HG02973 (cell line): ENCODE measurements at regions not wholly inside any gene's neighbourhood (a gene's known extent, or its start where the extent isn't known, plus 50 kb on each side); places are given as distances from the start of the nearest gene placed in this dataset.

Source experiments
- ATAC-seq: cut with Tn5 transposase; IDR thresholded peaks from one replicate; pipeline ENCODE4 v1.9.1; 2021; ENCODE audit warnings: moderate library complexity; ENCODE audit not compliant: unreplicated experiment

DNA sequence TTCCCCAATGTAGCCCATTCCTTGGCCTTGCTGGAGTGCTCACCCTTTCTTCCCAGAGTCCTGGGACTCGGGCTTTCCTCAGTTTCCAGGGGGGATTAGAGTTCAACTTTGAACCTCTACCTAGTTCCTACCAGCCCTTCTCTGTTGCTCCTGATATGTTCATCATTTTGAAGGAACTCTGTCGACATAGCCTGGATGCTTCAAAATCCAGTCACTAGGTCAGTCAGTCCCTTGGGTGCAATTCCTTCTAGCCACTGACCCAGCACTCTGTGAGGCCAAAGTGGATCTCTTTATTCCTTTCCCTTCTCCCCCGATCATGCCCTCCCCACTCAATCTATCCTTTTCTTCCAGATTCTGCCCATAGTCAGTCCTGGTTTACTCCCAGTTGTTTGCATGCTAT is 72.3 kb upstream of the TMCC3 start:
- no peak for ATAC-seq

DNA sequence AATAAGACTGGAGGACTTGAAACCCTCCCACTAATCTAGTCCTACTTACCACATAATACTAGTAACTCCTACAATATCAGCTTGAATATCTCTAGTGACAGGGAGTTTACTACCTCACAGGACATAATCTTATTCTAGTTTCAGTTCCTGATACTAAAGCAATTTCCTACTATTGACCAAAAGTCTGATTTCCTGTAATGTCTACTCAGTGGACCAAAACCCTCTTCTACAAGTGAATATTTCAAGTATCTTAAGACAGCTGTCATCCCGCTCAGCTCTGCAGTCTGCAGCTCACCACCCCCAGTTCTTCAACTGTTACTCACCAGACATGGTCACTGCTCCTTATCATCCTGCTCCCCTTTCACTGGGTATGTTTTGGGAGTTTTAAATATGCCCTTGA is 70.8 kb upstream of the TMCC3 start:
- peak; percentile 91 for ATAC-seq

DNA sequence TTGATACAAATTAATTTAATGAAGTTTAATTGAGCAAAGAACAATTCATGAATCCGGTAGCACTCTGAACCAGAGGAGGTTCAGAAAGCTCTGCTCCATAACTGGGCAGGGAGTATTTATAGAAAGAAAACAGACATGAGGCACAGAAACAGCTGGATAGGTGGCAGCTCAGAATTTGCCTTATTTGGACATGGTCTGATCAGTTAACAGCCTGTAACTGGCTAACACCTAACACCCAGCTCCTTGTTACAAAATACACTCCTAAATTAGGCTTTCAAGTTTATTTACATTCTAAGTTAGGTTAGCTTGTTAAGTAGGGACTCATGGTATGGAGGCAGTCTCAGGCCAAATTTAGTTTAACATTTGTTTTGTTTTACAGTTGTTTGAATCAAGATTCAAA is 67.8 kb upstream of the TMCC3 start:
- no peak for ATAC-seq

DNA sequence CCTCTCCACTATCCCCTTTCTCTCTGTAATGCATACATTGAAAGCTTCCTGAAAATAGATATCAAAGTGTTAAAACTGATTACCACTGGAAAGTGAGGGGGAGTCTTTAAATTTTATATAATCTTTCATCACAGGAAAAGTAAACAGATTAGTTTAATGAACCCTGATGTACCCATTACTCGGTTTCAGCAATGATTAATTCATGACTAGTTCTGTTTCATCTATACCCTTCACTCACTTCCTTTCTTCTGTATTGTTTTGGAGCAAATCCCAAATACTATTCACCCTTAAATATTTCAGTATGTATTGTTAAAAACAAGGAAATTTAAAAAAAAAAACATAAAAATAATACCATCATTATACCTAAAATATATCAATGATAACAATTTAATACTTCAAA is 67.3 kb upstream of the TMCC3 start:
- ATAC-seq = no peak

DNA sequence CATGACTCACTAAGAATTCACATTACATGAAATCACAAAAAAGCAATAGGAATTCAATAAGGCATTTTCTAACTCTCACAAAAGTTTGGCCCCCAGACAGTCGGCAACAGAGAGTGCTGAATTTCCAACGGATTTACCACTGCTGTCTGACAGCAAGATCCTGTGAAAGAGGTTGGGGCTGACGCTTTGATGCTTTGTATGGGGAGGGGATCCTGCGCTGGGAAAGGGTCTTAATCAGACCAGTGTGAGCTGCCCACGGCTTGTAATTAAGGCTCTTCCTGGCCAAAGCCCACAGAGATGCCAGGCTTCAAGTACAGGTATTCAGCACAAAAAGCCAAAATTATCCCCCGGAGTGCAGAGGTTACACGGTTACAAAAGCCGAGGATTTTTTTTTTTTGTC is 66.8 kb upstream of the TMCC3 start:
- ATAC-seq = no peak

DNA sequence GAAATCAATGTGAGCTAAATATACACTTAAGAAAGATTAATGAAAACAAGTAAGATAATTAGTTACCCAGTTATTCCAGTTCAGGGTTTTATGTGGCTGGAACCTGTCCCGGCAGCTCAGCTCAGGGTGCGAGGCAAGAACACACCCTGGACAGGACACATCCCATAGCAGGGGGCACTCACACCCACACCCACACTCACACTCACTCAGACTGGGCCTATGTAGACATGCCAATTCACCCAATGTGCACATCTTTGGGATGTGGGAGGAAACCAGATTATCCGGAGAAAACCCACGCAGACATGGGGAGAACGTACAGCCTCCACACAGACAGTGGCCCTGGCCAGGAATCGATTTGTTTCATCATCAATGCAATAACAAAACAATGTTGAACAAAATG is 66.0 kb upstream of the TMCC3 start:
- ATAC-seq = no peak

DNA sequence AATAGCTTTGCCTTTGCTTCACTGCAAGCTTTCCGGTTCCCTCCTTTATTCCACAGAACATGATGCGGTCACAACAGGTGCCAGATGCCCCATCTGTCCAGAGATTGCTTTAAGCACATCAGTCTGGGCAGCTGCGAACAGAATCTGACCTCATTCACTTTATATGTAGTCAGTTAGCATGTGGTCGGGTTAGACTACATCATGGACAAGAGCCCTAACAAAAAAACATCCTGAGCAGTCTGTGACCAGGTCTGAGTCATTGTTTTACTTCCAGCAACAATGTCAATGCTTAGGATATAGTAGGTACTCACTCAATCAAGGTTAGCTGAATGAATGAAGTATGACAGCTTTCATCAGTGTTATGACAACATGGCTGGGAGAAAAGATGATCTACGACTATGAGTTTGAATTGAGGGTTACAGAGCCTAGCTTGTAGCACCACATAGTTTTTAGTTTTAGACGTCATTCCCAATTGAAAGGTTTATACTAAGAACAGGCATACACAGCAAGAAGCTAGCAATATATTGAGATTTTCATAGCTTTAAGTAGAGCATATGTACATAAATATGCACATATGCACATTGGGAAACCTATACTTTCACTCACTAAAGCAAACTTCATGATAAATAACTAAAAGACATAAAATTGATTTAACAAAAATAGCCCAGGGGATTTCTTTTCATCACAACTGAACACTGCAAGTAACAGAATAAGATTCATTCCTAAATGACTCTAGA is 64.2 kb upstream of the TMCC3 start:
- no peak for ATAC-seq

DNA sequence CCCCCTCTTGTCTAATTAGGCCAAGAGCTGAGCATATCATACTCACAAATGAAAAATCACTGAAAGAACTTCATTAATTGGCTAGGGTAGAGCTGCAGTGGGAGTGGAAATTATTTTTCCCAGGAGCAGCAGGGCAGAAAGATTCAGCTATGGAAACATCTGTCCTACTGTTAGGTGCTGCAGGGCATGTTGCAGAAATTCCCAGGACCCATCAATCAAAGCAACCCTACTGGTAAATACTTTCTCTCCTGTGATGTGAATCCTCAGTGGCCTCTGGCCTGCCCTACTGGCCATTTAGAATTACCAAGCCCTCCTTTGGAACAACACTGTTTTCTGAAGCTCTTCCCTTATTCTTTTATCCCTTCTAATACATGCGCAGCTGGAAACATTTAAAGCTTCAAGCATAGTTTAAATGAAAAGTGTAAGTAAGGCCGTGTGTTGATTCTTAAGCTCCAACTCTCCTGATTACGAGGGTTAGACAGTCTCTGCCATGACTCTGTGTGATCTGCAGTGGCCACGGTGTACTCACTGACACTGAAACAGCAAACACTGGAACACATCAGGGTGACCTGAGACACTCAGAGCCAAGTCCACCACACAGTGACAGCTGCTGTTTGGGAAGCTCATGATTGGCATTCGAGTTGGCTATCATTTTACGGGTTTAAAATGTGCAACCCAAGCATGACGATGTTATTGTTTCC is 62.6 kb upstream of the TMCC3 start:
- no peak for ATAC-seq

DNA sequence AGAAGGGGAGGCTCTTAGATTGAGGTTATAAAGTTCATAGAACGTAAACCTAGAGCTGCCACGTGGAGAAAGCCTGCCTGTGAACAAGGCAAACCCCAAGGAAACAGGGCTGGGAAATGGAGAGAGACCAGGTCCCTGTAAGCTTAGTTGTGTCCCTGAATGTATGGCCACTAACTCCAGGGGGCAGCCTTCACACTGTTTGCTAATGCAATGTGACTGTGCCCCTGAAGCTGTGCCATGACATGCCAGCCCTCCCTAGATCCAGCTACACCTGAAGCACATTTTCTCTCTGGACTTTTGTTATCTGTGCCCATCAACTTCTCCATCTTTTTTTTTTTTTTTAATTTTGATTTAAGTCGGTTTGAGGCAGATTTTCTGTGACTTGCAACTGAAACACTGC is 60.6 kb upstream of the TMCC3 start:
- no peak for ATAC-seq

DNA sequence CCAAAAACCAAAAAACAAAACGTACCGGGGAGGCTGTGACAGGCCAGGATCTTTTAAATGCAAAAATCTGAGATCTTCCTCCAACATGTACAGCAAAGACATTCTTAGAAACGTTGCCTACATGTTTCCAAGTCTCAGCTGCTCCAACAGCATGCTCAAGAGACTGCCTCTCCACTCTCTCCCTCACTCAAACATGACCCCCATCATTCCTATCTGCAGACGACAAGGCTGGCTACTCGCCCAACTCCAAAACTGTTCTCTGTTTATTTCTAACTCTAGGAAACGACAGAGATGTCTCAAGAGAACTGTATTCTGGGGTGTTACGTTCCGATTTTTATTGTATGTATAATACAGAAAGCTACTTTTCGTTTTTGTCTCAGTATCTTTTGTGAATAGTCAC is 57.5 kb upstream of the TMCC3 start:
- ATAC-seq = no peak

DNA sequence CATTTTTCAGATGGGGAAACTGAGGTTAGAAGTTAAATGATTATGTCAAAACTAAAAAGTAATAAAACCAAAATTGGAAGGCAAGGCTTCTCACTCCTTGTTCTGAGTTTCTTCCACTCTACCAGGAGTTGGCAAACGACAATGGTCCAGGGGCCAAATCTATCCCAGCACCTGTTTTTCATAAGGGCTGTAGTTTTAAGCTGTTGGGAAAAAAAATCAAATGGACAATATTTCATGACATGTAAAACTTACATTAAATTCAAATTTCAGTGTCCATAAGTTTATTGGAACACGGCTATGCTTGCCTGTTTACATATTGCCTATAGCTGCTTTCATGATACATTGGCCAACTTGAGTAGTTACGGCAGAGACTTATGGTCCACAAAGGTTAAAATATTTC is 56.7 kb upstream of the TMCC3 start:
- ATAC-seq = no peak

DNA sequence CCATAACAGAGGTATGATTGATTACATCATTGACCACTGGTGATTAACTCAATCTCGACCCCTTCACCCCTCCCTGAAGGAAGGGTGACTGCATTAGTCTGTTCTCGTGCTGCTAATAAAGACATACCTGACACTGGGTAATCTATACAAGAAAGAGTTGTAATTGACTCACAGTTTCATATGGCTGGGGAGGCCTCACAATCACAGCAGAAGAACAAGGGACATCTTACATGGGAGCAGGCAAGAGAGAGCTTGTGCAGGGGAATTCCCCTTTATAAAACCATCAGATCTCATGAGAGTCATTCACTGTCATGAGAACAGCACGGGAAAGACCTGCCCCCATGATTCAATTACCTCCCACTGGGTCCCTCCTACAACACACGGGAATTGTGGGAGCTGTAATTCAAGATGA is 55.9 kb upstream of the TMCC3 start:
- peak; percentile 55 for ATAC-seq

DNA sequence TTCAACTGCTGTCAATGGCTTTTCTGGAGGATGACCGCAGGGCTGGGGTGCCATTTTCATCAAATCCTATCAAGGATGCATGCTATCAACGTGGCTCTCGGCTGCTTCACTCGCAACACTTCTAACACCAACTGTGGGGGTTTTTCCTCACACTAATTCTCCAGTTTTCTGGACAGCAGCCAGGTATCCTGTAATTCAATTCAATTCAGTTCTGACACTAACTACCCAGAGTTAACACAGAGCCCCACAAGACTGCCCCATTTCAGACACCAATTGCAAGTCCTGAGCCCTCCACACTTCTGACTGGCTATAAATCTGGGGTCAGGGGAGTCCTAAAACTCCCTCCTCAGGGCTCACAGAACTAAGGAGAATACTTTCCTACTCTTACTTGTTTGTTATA is 55.3 kb upstream of the TMCC3 start:
- no peak for ATAC-seq

DNA sequence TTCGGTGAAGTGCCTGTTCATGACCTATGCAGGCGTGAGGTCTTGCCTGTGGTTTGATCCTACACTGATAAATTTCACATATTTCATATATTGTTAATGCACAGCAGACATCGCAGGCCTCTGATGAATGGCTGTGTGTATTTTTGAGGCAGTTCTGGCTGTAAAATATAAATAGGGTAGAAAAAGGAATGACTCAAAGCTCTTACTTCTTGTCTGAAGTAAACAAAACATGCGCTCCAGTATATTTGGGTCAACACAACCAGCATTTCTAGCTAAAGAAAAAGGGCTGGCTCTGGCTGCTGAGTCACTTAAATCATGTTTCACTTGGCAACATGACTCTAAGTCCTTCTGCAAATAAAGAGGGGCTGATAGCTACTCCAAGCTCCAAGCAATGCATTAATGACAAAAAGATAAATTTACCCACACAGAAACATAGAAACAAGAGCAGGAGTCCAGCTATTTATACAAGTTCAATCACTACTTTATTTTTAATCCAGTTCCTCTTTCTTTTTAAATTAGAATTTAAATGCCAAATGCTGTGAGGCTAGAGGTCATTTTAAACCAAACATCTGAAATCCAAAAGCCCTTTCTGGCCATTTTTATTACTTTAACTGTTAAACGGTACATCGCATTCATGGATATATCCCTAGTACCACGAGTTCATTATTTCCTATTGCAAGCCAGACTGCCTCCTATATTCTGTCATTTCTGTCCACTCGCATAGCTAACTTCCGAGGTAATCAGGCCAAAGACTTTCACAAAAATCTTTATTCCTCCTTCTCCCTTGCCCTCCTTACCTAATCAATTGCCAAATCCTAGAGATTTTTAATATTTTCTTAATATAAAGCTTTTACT is 54.3 kb upstream of the TMCC3 start:
- no peak for ATAC-seq

DNA sequence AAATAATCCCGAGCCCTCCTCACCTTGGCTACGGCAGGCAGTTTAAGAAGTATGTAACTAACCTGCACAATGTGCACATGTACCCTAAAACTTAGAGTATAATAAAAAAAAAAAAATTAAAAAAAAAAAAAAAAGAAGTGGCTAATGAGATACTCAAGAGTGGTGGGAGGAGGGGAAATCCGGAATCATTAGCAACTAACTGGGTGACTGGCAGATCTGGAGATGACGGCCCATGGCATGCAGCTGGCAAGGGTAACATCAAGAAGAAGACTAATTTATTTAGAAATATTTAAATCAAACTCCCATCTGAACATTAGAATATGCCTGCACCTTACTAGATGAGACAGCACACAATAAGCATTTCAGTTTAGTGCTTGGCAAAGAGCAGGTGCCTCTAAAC is 52.3 kb upstream of the TMCC3 start:
- no peak for ATAC-seq

DNA sequence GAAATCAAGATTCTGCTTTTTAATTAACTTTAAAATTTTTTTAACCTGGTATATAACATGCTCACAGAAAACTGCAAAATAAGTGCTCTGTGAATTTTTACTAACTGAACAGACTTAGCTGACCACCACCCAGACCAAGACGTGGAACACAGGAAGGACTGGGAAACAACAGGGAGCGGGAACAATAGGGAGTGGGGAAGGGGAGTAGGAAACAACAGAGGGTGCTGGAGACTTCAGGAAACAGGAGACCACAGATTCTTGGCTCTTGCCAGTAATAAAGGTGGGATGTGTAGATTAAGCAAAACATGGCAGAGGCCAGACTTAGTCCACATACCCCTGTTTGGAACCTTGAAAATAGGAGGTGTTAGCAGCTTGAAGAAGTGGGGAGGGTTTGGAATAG is 51.4 kb upstream of the TMCC3 start:
- ATAC-seq = no peak

DNA sequence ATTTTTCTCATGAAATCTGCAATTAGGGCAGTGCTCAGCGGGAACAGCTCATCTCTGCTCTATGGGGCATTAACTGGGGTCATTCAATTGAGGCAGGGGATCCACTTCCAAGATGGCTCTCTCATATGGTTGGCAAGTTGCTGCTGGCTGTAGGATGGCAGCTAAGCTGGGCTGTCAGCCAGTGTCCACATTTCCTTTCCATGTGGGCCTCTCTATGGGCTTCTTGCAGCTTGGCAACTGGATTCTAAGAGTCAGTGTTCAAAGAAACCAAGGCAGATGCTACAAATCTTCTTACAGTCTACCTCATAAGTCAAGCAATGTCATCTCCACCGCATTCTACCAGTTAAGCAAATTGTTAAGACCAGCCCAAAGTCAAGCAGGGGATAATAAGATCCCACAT is 50.3 kb upstream of the TMCC3 start:
- ATAC-seq = no peak
